Esophagus mucosa (tissue), 1 donor: ENCODE measurements at regions not wholly inside any gene's neighbourhood (a gene's known extent, or its start where the extent isn't known, plus 50 kb on each side); places are given as distances from the start of the nearest gene placed in this dataset.
A peak's percentile ranks its signal among the peaks of the same experiment; 100 is the strongest.
"Not testable (repeated sequence)": the region's sequence is repeated elsewhere in the genome, so short reads cannot be mapped to it uniquely, and the experiment has no call there.

Source experiments
- ATAC-seq: fragments of 200-7000 bp; cut with Tn5 transposase; one replicate; pipeline ENCODE4 v1.9.1; 2020
- donor health status: DM: yes; HTN: yes; CAD: no.

DNA sequence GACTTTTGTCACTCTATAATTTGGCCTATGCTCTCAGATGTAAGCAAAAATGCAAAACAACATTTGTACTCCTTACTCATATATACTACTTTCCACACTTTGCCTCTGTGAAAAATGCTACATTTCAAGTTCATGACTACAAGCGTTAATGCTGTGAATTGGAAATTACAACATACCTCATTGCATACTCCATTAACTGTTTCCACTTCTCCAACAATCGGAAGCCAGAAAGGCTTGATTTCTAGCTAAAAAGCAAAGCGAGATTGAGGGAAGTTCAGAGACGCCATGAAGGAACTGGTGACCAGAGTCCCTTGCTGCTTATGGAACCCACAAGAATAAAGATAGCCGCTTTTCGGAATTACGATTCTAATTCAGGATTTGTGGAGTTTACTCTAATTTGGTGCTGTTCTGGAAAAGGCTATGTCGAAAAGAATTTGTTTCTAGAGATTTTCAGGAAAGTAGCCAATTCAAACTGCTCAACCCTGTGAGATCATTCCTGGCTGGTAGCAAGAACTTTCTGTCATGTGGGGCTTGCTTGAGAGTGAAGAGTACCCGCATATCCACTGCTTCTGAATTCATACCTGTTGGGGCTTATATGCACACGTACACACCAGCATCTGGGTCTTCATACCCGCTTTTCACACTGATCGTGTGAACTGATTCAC lies 98.0 kb upstream of the CITED2 start:
- ATAC-seq, result no peak

DNA sequence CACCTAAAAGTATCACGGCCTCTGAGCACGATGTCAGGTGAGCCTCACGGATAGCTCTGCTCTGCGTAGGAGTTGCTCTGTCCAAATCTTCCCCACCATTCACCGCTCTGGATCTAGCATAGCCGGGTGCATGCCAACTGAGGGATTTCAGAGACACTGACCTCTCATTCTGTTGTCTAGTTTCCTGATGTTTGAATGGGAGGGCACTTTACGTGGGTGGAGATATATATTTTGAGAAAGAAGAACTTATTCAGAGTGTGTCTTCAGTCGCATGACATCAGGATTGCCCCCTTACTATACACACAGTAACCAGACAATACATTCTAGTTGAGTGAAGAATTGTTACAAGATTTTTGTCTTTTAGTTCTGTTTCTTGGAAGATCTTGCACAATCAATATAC lies 96.5 kb upstream of the CITED2 start:
- no peak for ATAC-seq

DNA sequence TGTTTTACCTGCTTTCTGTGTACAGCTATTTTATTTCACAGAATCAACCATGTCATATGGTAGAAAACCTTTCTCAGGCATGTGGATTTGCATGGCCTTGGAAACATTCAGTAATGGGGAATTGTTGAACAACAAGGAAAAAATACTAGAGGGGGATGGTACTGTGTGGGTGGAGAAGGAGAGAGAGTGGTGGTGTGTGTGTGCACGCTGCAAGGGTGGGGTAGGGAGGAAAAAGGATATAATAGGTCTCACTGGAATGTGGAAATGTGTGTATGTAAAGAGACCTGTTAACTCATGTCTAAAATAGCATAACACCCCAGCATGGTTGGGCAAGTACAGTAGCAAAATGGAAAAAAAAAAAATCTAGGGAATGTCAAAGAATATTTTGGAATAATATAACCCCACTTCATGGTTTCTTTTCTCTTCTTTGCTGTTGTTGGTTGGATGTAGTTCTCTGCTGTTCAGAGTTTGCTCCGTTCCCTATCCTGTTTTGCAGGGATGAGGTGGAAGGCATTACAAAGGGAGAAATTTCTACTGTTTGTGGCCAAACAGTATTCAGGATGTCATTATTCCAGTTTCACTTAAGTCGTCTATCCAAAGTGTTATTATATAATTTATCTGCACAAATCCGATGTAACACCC lies 93.9 kb upstream of the CITED2 start:
- peak; percentile 93 for ATAC-seq

DNA sequence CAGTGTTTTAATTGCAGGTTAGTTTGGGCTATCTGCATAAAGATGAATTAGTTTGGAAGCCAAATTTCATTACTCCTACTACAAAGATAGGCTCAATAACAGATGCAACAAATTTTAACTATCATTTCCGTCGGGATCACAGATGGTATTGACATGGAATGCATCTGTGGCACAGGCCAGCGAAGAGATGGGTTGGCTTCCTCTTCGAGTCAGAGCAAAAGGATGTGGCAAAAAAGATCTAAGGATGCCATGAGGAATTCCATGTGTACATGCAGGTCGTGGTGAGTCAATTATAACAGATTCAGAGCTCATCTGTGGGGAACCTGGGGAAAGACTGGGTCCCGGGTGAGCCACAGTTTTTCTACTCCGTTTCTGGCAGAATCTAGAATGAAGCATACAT lies 83.0 kb upstream of the CITED2 start:
- ATAC-seq, result no peak

DNA sequence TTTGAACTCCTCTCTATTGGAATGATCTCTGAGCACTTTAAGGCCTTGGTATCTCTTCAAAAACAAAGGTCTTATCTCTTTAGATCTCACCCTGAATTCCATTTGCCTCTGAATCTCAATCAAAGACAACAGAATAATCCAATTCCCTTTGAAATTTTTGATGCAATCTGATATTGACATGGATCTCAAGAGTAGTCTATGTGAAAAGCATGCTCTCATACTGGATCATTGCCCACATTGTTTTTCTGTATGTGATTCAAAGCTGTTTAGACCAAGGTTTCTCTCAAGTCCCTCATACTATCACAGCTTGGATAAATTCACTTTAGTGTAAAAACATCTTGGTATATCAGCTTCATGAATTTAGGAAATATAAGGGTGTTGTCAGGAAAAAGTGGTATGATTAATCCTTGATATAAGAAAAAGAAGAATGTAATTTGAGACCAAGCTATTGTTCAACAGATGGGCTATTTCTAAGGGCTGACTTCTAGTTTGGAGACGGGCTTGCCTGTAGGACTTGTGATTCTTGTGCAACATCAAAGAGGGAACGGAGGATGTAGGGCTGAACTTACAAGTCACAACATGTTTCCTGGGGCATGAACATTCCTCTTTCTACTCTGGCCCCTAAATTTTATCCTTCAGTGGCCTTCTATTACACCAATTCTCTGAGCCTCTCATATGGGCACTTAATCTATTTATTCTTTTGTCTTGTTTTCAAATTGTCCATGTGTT lies 77.9 kb upstream of the CITED2 start:
- peak; percentile 72 for ATAC-seq

DNA sequence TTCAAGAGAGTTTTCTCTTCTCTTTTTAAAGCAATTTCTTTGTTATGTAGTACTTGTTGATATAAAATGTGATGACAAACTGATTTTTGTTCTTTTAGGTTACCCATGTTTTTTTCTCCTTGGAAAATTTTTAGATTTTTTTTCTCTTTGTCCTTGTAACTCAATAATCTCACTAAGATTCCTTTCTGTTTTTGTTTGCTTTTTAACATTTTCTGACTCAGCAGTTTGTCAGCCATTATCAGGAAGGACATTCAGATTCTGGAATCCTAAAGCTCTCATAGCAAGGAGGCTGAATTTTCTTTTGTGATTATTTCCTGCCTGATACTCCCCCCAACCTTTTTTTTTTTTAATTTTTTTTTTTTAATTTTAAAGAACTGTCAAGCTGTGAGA lies 75.2 kb upstream of the CITED2 start:
- no peak for ATAC-seq

DNA sequence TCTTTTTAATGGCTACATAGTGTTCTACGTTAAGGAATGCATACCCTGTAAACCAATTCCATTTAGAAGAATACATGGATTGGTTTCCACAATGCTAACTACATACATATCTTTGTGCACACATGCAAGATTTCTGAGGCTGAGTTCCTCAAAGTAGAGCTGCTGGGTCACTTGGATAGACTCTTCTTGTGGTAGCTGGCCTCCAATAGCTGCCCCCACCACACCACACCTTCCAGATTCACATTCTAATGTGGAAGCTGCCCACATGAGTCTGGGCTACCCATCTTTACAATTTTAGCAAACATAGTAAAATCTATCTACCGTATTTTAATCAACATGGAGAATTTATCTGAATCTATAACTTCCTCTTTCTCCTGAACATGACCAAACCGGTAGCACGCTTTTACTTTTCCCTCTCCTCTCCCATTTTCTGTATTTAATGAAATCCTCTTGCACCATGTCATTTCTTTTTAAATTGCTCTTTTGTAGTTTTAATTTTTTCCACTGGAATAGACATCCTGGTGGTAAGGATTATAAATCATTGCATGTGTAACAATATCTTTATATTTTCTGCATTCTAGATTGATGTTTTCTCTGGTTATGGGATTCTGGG lies 74.7 kb upstream of the CITED2 start:
- no peak for ATAC-seq

DNA sequence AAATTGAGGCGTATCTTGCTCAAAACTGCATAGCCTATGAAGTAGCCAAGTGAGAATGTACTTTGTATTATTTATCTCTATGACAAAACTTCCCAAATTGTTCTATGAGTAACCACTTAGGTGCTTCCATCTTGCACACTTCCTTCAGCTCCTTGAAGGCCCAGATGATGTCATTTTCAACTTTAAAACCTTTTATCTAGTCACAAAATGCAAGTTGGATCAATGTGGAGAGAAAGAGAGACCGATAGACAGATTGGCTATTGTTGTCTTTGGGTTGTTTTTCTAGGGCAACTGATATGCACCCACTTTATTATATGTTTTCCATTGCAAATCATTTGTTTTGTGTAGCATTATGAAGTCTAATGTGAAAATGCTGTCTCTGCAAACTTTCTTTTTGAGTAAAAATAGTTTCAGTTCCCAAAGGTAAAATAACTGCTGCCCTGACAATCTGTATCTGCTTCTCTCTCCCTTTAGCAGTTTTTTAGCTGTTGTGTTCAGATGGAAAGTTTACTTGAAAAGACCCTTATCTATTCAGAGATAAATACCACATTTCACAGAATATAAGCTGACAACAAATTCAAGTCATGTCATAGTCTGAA lies 73.7 kb upstream of the CITED2 start:
- ATAC-seq, result no peak

DNA sequence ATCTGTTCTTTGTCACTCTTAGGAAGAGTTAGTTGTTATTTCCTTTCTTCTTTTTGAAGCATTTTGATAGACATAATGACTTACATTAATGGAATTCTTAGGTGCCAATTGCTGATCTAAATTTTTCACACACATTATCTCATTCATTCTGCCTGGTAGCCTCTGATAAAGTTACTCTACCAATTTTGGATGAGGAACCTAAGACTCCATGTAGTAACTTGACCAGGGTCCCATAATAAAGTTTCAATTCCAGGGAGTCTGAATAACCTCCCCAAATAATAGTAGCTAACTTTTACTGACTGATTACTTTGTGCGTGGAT lies 73.2 kb upstream of the CITED2 start:
- no peak for ATAC-seq

DNA sequence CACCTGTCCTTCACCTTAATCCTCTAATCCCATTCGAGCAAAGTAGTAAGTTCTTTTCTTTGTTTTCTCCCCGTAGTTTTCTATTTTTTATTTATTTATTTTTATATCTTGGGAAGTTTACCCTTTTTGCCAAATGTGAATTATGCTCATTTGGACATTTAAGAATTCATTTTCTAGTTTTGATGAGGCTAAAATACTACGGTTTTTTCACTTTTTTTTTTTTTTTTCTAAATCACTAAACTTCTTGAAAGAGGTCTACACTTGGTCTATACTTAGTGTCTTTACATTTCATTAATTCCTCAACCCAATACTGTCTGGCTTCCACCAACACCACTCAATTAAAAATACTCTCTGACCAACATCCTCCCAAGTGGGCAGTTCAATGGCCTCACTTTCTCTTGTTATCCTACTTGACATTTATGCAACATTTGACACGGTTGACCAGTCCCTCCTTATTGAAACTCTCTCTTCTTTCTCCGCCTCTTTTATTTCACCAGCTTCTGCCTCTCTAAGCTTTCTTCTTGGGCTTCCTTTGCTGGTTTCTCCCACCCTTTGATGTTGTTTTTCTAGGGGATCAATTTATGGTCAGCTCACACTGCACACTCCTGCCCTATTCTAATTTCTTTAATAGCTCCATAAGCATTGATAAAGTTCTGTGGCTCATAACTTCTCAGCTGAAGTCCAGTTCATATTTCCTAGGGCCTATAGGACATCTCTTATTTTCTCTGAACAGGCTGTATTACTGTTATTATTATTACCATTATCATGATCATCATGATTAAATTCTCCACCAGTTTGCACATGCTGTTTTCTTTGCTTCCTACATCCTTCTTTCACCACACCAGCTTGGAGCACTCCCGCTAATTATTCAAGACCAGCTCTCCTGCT lies 72.6 kb upstream of the CITED2 start:
- ATAC-seq, result no peak

DNA sequence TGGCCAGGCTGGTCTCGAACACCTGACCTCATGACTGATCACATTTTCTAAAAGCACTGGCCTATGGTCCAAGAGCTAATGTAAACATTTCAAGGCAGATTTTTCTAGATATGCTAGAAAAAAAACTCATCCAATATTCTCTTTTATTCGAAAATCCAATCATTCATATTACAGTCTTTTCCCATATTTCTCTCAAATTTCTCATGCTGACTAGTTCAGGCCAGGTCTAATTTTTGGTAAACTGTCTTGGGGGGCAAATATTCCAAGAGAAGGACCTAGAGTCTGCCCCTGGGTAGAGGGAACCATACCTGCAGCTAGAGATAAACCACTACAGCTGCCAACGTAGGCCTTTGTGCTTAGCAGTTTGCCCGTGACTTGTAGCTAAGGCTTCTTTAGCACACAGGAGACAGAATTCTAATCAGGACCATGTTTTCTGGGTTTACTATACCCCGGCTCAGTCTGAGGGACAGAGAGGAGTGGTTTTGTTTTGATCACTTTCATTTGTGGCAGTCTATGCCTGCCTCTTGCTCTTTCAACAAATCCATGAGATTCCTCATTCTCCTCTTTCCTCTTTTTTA lies 71.8 kb upstream of the CITED2 start:
- no peak for ATAC-seq

DNA sequence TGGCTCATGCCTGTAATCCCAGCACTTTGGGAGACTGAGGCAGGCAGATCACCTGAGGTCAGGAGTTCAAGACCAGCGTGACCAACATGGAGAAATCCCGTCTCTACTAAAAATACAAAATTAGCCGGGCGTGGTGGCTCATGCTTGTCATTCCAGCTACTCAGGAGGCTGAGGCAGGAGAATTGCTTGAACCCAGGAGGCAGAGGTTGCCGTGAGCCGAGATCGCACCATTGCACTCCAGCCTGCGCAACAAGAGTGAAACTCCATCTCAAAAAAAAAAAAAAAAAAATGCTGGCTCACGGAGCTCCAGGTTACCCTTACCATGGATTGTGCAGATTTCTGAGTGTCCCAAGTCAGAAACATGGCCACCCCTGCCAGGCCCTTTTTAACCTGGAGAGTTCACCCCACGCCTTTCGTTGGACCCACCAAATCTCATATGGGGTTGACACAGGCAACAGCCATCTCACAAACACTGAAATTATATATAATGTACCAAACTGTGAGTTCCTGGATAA lies 69.9 kb upstream of the CITED2 start:
- ATAC-seq, result not testable (repeated sequence)

DNA sequence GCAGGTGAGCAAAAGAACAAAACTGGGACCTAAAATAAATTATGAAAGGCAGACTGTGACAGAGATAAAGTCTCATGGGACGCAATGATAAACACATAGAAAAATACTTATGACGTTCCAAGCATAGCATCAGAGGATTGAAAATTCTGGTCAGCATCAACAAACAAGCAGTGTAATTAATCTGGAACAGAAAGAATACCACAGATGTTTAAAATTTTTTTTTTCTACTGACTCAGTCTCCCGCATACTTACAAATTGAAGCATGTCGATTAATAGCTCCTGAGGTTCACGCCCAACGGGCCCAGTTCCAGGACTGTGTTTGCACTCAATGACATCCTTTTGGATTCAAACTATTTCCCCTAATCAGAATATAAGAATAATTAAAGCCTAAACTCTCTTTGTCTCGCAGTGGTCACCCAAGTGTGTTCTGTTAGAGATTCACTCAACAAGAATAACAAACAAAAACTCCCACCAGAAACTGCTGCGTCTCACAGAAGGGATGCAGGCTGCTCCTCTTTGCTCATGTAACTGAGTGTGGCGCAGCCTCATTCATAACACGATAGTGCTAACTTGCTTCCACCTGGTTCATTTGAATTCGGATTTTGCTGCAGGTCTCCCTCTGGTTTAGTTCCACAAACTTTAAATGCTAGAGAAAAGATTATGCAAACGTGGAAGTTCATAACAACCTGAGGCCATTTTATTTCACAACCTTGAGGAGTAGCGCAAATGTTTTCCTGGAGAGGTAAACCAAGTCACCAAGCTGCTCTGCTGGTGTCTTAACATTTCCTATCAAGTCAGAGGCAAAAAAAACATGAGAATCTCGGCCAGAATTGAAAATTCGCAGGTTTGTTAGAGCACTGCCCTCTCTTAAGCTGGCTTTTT lies 69.0 kb upstream of the CITED2 start:
- ATAC-seq, result no peak

DNA sequence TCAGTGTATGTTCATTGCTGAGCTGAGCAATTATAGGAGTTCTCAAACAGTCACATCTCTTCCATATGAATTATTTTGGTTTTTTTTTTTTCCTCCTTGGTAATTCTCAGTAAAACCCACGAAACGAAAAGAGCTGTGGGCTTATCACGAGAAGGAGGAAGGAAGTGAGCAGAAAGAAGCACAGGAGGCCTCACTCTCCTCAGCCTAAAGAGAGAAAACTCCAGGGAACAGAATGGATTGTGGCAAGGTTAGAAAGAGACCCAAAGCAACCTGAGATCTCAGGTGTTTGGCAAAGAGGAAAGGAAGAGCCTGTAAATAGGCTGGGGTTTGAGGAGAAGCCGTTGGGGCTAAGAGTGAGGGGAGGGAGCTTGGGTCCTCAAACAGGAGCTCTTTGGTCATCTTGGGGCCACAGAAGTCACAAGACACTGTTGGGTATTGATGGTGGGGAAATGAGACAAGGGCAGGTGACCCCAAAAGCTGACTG lies 67.8 kb upstream of the CITED2 start:
- ATAC-seq, result no peak

DNA sequence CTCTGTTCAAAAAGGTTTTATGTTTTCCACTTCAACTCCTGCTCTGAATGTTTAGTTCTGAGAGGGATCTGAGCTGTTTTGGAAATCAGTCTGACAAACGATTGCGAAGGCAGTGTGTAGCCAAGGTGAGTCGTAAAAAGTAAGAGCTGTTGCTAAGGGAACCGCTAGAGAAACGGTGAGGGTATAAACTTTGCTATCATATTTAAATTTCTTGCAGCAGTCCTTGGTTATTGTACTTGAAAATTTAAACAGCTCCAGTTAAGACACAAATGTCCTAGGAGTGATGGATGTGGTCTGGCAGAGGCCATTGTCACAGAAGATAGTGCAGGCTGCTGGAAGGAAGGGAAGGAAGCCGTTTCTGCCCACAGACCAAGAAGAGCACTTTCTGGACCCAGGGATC lies 64.9 kb upstream of the CITED2 start:
- ATAC-seq, result no peak

DNA sequence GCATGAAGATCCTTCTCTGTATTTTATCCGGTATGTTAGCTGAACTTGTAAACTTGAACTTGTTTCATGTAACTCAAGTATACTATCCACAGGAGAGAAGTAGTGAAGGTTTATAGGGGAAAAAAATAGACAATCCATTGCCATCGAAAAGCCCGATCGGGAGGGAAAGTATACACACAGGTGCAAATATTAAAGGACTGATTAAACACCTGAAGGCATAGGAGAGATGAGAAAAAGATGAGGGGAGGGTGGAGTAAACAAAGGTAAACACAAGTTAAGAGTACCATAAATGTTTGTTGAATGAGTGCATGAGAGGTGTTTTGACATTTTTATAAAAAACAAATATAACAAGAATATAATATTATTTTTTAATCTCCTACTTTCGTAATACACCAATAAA lies 64.3 kb upstream of the CITED2 start:
- no peak for ATAC-seq

DNA sequence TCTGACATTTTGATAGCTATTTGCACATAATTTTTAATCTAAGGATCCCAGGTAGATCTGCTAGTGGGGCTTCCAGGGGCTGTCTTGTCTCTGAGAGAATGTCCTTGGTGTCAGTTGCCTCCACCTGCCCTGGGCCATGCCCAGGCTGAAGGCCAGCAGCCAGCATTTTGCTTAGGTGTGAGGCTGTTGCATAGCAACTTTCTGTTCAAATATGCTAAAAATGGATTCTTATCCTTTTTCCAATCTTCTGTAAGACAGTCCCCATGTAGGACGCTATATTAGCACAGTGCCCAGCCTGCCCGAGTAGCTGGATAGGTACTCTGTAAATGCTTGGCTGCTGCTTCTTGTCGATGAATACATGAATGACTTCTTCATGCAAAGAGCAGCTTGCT lies 62.5 kb upstream of the CITED2 start:
- ATAC-seq, result no peak

DNA sequence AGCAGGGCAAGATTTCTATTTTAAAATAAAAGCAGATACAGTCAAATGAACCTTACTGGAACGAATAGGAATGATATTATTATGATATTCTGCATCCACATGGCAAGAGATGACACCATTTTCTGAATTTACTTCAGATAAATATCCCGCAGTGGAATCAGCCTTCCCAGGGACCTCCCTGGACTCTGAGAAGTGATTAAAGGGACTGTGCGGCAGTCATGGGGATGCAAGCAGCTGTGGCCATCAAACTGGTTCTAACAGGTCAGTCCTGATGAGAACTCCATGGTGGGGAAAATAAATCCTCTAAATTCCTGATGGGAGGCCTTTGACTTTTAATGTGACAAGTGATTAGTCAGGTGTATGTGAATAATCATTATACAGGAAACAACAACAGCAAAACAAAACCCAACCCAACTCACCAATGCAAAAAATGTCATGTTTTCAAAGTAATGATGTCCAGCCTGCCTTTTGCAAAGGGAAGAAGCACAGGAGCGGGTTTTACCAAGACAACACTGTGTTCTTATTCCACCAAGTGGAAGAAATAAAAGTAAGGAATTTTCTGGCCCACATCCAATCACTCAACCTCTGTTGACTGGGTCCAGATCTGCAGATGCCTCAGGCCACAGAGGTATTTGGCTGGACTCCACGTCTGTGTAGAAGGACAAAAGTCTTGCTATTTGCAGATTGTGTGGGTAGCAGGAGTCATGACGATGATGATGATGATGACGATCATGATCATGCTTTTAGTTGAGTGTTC lies 61.9 kb upstream of the CITED2 start:
- no peak for ATAC-seq

DNA sequence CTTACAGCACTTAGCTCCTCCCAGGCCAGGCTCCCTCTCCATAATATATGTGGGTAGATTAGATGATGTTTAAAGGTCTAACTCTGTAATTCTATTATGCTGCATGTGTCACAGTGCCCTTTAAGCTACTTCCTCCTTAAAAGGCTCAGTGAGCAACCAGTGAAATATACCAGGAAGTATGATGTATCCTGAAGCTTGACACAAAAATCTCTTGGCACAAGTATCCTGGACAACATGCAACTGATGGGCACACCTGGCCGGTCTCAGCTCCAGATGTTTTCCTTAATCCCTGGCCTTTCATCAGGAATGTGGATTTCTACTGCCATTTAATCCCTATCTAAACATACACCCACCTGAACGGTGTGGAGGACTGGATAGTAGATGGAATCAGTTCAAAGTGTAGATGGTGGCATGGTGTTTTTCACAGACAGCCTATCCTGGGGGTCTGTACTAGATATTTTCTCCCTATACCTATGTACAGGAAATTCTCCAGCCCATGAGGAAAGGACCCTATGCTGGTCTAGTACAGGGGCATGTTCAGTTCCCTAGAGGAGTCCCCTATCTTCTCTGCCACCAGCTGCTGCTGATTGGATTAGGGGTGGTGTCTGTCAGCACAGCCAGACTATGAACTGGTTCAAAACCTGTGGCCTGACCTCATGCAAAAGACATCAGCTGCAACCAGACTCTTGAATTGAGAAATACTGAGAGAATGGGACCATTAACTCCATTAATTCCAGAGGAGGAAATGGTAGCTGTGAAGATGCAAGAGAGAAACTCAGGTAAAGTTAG lies 59.4 kb upstream of the CITED2 start:
- ATAC-seq, result peak; percentile 94
